ENCODE measurements at regions not wholly inside any gene's neighbourhood (a gene's known extent, or its start where the extent isn't known, plus 50 kb on each side); places are given as distances from the start of the nearest gene placed in this dataset.
A peak's percentile ranks its signal among the peaks of the same experiment; 100 is the strongest.
"Not testable (repeated sequence)": the region's sequence is repeated elsewhere in the genome, so short reads cannot be mapped to it uniquely, and the experiment has no call there.

DNA sequence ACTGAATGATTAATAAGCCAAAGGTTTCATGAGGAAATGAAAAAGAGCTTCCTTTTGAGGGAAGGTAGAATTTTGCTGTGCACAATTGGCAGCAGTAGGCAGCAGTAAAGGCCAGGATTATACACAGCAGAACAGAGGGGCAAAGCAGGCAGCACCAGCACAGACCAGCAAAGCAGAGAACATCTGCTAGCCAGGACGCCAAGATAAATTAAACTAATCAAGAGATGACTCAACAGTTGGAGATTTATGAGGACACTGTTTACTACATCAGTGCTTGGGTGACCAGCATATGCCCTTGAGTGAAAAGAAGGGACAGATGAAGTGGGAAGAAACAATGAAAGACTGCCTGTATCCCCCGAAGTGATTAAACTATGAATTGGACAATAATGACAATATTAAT lies 871.4 kb upstream of the CDH10 start:
- Mint-ChIP-seq H3K4me1 (ENCODE audit: insufficient read depth, unreplicated experiment) (peaks cover 17% of the 10 kb centered on the region), H3K36me3 (ENCODE audit: insufficient read depth, unreplicated experiment) (peaks cover 6% of the 10 kb centered on the region), H3K4me3 (ENCODE audit: unreplicated experiment) (no peak overlapping the region), H3K9me3 (ENCODE audit: unreplicated experiment) (peaks cover 16% of the 10 kb centered on the region), H3K27ac (ENCODE audit: low read depth, unreplicated experiment) (no peak overlapping the region), H3K27me3 (ENCODE audit: insufficient read depth, unreplicated experiment) (no peaks in the 10 kb centered on the region)
- BruUV-seq (replicated peaks), result no TSS peak
- POLR2A ChIA-PET, result interaction anchor here (0.7 kb wide), 1 partner anchor 77 kb away, joined by 3 read pairs; no protein-coding TSS in a partner anchor
- CTCF ChIA-PET, result no interaction called here
- TF ChIP-seq, protein P1, sequence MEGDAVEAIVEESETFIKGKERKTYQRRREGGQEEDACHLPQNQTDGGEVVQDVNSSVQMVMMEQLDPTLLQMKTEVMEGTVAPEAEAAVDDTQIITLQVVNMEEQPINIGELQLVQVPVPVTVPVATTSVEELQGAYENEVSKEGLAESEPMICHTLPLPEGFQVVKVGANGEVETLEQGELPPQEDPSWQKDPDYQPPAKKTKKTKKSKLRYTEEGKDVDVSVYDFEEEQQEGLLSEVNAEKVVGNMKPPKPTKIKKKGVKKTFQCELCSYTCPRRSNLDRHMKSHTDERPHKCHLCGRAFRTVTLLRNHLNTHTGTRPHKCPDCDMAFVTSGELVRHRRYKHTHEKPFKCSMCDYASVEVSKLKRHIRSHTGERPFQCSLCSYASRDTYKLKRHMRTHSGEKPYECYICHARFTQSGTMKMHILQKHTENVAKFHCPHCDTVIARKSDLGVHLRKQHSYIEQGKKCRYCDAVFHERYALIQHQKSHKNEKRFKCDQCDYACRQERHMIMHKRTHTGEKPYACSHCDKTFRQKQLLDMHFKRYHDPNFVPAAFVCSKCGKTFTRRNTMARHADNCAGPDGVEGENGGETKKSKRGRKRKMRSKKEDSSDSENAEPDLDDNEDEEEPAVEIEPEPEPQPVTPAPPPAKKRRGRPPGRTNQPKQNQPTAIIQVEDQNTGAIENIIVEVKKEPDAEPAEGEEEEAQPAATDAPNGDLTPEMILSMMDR (IDR thresholded peaks at IDR 0.05; ENCODE audit: unreplicated experiment), result no peak
- peak; percentile 21 for DNase-seq (ENCODE audit: unreplicated experiment)
- intact Hi-C loops (cut with micrococcal nuclease), result no loop called here

DNA sequence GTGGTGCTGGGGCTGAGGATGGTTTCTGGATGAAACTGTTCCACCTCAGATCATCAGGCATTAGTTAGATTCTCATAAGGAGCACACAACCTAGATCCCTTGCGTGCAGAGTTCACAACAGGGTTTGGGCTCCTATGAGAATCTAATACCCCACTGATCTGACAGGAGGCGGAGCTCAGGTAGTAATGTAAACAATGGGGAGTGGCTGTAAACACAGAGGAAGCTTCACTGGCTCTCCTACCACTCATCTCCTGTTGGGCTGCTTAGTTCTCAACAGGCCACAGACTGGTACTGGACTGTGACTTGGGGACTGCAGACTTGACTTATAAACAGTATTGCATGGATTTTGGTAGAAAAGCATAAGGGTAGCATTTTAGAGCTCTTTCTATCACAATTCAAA lies 870.7 kb upstream of the CDH10 start:
- TF ChIP-seq, protein P1 (IDR thresholded peaks at IDR 0.05; ENCODE audit: unreplicated experiment), result no peak
- intact Hi-C loops (cut with micrococcal nuclease), result no loop called here
- H3K36me3 Mint-ChIP-seq (ENCODE audit: insufficient read depth, unreplicated experiment), result peaks cover 6% of the 10 kb centered on the region
- no peak overlapping the region for H3K27ac Mint-ChIP-seq (ENCODE audit: low read depth, unreplicated experiment)
- no peak overlapping the region for H3K4me3 Mint-ChIP-seq (ENCODE audit: unreplicated experiment)
- no peak for DNase-seq (ENCODE audit: unreplicated experiment)
- peaks cover 10% of the 10 kb centered on the region for H3K9me3 Mint-ChIP-seq (ENCODE audit: unreplicated experiment)
- H3K27me3 Mint-ChIP-seq (ENCODE audit: insufficient read depth, unreplicated experiment), result no peaks in the 10 kb centered on the region
- CTCF ChIA-PET, result no interaction called here
- POLR2A ChIA-PET, result interaction anchor here (0.7 kb wide), 1 partner anchor 77 kb away, joined by 3 read pairs; no protein-coding TSS in a partner anchor
- peaks cover 15% of the 10 kb centered on the region for H3K4me1 Mint-ChIP-seq (ENCODE audit: insufficient read depth, unreplicated experiment)
- no TSS peak for BruUV-seq (replicated peaks)

DNA sequence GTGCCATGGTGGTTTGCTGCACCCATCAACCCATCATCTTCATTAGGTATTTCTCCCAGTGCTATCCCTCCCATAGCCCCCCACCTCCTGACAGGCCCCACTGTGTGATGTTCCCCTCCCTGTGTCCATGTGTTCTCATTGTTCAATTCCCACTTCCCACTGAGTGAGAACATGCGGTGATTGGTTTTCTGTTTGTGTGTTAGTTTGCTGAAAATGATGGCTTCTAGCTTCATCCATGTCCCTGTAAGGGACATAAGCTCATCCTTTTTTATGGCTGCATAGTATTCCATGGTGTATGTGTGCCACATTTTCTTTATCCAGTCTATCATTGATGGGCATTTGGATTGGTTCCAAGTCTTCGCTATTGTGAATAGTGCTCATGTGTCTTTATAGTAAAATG lies 865.9 kb upstream of the CDH10 start:
- H3K27me3 Mint-ChIP-seq (ENCODE audit: insufficient read depth, unreplicated experiment); intact Hi-C loops (cut with micrococcal nuclease); H3K4me3 Mint-ChIP-seq (ENCODE audit: unreplicated experiment); H3K4me1 Mint-ChIP-seq (ENCODE audit: insufficient read depth, unreplicated experiment); BruUV-seq (replicated peaks); H3K9me3 Mint-ChIP-seq (ENCODE audit: unreplicated experiment); DNase-seq (ENCODE audit: unreplicated experiment); CTCF ChIA-PET; H3K27ac Mint-ChIP-seq (ENCODE audit: low read depth, unreplicated experiment); H3K36me3 Mint-ChIP-seq (ENCODE audit: insufficient read depth, unreplicated experiment): not testable (repeated sequence)
- POLR2A ChIA-PET, result interaction anchor here (0.6 kb wide), 1 partner anchor 528 kb away, joined by 3 read pairs; no protein-coding TSS in a partner anchor

DNA sequence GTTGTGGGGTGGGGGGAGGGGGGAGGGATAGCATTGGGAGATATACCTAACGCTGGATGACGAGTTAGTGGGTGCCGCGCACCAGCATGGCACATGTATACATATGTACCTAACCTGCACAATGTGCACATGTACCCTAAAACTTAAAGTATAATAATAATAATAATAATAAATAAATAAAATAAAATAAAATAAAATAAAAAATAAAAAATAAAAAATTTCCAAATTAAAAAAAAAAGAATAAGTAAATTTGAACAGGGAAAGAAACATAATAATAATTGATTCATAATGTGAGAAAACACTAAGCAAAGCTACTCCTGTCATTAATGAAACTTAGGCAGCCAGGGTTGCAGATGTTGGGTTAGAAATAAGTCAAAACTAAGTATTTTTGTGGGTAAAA lies 863.2 kb upstream of the CDH10 start:
- intact Hi-C loops (cut with micrococcal nuclease); H3K36me3 Mint-ChIP-seq (ENCODE audit: insufficient read depth, unreplicated experiment); H3K27ac Mint-ChIP-seq (ENCODE audit: low read depth, unreplicated experiment); DNase-seq (ENCODE audit: unreplicated experiment); H3K4me3 Mint-ChIP-seq (ENCODE audit: unreplicated experiment); H3K4me1 Mint-ChIP-seq (ENCODE audit: insufficient read depth, unreplicated experiment); H3K27me3 Mint-ChIP-seq (ENCODE audit: insufficient read depth, unreplicated experiment); BruUV-seq (replicated peaks); H3K9me3 Mint-ChIP-seq (ENCODE audit: unreplicated experiment): not testable (repeated sequence)
- POLR2A ChIA-PET, result interaction anchor here (0.6 kb wide), 1 partner anchor 578 kb away, joined by 3 read pairs; no protein-coding TSS in a partner anchor
- CTCF ChIA-PET, result interaction anchor here (0.7 kb wide), 1 partner anchor 15 kb away, joined by 3 read pairs; no protein-coding TSS in a partner anchor

DNA sequence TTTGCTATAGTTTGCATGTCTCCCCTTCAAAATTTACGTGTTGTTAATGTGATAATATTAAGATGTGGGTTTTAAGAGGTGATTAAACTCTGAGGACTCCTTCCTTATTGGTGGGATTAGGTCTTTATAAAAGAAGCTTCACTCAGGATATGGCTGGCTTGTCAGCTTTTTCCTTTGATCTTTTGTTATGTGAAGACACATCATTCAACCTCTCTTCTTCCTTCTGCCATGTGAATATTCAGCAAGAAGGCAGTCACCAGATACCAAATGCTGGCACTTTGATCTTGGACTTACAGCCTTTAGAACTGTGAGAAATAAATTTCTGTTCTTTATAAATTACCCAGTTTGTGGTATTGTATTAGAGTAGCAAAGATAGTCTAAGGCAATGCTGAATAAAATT lies 855.9 kb upstream of the CDH10 start:
- no peak for DNase-seq (ENCODE audit: unreplicated experiment)
- POLR2A ChIA-PET, result no interaction called here
- H3K36me3 Mint-ChIP-seq (ENCODE audit: insufficient read depth, unreplicated experiment), result no peaks in the 10 kb centered on the region
- TF ChIP-seq, protein P1 (IDR thresholded peaks at IDR 0.05; ENCODE audit: unreplicated experiment), result no peak
- intact Hi-C loops (cut with micrococcal nuclease), result no loop called here
- H3K27me3 Mint-ChIP-seq (ENCODE audit: insufficient read depth, unreplicated experiment), result no peaks in the 10 kb centered on the region
- H3K9me3 Mint-ChIP-seq (ENCODE audit: unreplicated experiment), result no peaks in the 10 kb centered on the region
- H3K4me3 Mint-ChIP-seq (ENCODE audit: unreplicated experiment), result no peak overlapping the region
- no TSS peak for BruUV-seq (replicated peaks)
- no peak overlapping the region for H3K27ac Mint-ChIP-seq (ENCODE audit: low read depth, unreplicated experiment)
- H3K4me1 Mint-ChIP-seq (ENCODE audit: insufficient read depth, unreplicated experiment), result no peaks in the 10 kb centered on the region
- CTCF ChIA-PET, result interaction anchor here (0.7 kb wide), 1 partner anchor 56 kb away, joined by 3 read pairs; no protein-coding TSS in a partner anchor

Data from MCF 10A (cell line).